GM19467 (cell line): ENCODE measurements at regions not wholly inside any gene's neighbourhood (a gene's known extent, or its start where the extent isn't known, plus 50 kb on each side); places are given as distances from the start of the nearest gene placed in this dataset.
"Not testable (repeated sequence)": the region's sequence is repeated elsewhere in the genome, so short reads cannot be mapped to it uniquely, and the experiment has no call there.

ENCODE experiments used
- ATAC-seq: cut with Tn5 transposase; IDR thresholded peaks from one replicate; pipeline ENCODE4 v1.9.1; 2021; ENCODE audit warnings: mild to moderate bottlenecking, moderate library complexity; ENCODE audit not compliant: unreplicated experiment

DNA sequence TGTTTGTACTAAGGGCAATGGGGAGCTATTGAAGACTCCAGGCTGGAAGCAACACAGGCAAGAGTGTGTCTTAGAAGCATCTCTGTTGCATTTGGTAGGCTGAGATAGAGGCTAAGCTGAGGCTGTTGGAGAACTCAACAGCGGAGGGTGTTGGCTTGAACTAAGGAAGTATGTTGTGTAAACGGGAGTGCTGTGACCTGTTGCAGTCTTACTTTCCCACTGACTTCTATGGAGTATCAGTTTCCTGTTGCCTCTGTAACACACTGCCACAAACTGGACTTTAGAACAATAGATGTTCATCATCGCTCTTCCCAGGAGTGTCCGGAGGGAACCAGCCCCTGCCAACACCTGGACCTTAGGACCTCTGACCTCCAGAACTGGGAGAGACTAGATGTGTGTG lies 181.8 kb downstream of the NPIPB11 start:
- ATAC-seq: not testable (repeated sequence)

DNA sequence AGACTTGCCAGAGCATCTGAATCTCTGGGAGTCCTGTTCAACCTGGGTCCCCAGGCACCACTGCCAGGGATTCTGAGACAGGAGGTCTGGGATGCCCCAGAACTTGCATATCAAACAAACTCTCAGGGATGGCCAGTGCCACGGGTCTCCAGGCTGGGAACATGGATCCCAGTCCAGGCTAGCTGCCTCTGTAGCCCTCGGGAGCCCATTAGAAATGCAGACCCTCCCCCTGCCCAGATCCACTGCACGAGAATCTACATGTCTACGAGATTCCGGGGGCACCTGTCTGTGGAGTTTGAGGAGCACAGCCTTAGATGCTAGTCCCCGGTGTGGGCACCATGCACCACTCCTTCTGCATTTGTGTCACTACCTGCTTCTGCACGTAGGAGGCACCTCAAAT lies 183.9 kb downstream of the NPIPB11 start:
- ATAC-seq: not testable (repeated sequence)

DNA sequence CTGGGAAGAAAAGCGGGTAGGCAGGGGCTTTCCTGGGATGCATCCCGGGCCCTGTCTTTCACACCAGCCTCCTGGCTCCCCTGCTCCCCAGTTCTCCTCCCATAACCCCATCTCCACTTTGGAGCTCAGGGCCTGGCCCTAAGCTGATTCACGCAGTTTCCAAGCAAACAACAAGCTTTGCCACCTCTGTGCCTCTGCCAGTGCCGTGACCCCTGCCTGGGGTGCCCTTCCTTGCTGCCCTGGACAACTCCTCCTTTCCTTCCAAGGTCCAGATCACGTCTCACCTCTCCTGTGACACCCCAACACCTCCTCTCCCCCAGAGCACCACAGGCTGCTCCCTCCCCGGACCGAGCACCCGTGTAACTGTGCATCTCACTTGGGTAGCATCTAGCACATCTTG lies 184.5 kb downstream of the NPIPB11 start:
- ATAC-seq: not testable (repeated sequence)

DNA sequence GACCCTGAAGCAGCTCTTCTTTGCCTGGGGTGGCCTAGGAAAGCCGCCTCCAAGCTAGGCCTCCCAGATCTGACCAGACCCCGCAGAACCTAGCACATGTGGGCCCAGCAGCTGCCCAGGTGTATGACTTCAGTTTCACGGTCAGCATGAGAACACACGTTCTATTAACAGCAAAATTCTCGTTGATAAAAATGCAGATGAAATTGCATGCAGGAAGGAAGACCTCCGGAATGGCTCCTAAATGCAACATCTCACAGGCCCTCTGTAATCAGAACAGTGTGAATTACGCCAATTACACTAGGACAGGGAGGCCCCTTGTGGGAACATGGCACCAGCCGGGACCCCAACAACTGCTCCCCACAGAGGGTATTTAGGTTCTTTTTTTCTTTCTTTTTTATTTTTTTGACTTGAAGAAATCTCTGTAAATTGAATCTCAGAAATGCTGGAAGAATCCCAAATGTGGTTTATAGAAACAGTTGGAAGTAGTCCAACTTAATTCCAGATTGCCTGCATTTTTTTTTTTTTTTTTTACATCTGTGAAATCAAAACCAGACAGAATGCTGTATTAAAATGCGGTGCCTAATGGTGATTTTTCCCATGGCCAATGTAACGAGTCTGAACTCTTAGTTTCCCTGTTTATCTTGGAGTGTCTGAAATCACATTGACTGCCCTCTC lies 185.1 kb downstream of the NPIPB11 start:
- not testable (repeated sequence) for ATAC-seq

DNA sequence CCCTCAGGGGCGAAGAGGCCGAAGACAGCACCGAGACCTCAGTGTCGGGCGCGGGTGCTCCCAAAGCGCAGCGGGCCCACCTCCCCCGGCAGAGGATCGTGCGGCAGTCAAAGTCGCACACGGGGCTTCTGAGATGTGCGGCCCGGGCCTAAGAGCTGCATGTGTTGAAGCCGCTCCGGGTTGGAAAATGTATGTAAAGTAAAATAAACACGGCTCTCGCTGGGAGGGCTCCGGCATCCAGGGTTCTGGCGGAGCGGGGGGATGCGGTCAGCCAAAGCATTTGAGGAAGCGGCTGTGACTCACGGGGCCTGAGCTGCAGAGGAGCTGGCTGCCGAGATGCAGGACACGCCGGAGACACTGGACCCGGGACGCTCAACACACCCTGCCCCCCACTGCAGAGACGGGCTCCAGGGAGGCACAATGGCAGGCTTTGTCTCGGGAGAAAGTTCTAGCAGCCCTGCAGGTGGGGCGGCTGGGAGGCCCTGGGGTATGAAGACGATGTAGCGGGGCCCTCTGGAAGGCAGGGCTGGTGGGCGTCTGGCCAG lies 185.8 kb downstream of the NPIPB11 start:
- not testable (repeated sequence) for ATAC-seq

DNA sequence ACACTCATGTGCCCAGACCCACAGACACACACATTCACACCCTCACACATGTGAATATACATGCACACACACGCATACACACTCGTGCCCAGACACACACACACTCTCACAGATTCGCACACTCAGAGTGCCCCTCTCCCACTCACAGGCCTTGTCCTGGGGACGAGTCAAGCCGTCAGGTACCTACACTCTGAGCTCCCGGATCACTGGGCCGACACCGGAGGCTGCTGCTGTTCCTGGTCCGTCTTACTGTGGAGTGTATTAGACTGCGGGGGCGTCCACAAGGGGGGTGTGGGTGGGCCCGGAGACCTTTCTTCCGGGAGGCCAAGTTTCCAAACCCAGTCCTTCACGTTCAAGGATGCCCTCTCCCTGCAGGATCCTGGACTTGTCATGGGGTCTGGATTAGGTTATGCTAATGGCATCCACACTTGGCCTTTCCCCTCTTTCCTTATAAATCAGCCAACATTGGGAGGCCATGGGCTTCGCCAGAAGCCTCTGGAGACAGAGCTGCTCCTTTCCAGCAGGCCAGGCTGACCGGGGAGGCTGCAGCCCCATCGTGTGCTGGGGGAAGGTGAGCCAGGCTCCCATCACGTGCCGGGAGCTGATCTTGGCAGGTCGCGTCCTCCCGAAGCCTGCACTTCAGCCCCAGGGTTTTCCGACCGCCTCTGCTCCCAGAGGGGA lies 186.4 kb downstream of the NPIPB11 start:
- ATAC-seq: not testable (repeated sequence)

DNA sequence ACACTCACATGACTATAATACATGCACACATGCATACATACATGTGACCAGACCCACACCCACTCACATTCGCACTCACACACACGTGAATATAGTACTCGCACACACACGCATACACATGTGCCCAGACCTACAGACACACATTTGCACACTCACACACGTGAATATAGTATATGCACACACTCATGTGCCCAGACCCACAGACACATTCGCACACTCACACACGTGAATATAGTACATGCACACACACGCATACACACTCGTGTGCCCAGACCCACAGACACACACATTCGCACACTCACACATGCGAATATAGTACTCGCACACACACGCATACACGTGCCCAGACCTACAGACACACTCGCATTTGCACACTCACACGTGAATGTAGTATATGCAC lies 186.9 kb downstream of the NPIPB11 start:
- not testable (repeated sequence) for ATAC-seq

DNA sequence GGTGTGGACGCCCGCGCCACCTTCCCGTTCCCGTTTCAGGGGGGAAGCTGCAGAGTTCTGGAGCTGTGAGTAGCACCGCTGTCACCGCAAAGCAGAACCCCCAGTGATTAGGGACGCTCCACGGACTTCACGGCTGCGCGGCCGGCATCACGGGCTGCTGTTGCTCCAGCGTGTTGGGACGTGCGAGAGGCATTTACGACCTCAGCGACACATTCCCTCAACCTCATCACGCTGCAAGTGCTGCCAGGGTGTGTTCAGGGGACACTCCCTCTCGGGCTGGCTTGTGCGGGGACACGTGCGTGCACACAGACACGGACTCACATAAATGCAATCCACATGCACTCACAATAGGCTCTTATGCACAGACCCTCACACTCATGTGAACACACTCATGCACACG lies 187.9 kb downstream of the NPIPB11 start:
- not testable (repeated sequence) for ATAC-seq

DNA sequence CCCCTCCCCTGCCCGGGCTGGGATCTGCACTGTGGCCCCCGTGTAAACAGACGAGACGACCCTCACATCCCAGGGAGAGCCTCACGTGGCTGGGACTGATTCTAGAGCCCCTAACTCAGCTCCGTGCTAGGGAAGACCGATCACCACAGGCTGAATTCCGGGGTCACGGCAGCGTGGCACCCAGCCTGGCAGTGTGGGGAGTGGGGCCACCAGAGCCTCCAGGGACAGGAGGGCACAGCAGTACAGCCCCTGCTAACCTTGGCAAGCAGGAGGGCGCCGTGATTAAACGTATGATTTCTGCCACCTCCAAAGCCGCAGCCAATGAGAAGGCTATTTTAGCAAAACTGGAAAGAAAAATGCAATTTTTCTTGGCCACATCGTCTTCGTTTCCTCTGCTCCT lies 188.3 kb downstream of the NPIPB11 start:
- ATAC-seq: not testable (repeated sequence)

DNA sequence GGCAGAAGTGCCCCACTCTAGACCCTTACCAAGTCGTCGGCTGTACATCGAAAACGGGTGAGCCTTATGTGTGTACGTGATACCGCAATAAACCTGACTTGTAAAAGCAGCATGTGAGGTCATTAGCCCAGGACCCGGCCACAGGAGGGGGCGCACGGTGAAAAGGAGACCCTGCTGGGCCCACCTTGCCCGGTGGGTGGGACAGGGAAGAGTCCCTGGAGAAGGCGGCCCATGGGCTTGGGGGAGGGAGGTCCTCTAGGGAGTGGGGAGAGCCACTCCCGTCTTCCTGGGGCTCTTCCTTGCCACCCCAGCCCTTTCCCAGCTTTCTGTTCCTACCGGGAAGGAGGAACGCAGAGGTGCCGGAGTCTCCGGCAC lies 188.8 kb downstream of the NPIPB11 start:
- not testable (repeated sequence) for ATAC-seq

DNA sequence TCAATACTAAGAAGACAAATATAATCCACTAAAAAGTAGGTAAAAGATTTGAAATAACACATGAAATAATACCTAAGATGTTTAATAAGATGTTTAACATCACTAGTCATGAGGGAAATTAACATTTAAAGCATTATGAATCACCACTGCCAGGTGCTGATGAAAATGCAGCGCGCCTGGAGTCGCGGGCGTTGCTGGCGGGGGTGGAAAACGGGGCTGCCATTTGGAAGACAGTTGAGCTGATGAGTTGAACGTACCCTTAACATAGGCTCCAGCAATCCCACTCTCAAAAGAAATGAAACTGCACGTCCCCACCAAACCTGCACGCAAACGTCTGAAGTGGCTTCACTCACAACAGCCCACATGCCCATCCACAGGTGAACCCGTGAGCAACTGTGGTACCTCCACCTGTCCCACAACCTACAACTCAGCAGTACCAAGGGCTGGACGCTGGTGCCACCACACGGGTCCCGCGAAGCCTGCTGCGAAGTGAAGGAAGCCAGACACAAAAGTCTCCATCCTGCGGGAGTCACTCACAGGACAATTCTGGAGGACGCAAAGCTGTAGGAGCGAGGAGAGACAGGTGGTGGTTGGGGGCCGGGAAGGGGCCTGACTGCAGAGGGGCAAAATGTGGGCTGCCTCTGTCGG lies 189.3 kb downstream of the NPIPB11 start:
- not testable (repeated sequence) for ATAC-seq

DNA sequence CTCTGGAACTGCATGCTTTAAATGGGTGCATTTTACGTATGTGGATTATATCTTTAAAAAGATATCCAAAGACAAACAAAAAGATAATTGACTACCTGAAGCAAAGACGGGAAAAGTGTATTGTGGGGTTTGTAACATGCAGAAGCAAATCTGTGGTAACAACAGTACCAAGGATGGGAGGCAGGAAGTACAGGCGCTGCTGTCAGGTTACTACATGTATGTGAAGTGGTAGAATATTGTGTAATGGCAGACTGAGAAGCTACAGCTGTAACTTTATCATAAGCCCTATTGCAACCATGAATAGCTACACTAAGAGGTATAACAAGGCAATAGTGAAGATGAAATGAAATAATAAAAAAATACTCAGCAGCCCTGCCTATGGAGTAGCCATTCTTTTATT lies 192.7 kb downstream of the NPIPB11 start:
- not testable (repeated sequence) for ATAC-seq

DNA sequence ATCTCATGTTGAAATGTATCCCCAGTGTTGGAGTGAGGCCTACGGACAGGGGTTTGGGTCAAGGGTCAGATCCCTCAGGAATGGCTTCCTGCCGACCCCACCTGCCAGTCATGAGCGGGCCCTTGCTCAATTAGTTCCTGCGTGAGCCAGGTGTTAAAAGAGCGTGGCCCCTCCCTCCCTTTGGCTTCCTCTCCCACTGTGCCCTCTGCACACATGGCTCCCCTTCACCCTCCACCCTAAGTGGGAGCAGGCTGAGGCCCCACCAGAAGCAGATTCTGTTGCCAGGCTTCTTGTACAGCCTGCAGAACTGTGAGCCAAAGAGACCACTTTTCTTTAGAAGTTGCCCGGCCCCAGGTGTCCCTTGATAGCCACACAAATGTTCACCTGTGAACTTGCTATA lies 193.3 kb downstream of the NPIPB11 start:
- ATAC-seq: not testable (repeated sequence)

DNA sequence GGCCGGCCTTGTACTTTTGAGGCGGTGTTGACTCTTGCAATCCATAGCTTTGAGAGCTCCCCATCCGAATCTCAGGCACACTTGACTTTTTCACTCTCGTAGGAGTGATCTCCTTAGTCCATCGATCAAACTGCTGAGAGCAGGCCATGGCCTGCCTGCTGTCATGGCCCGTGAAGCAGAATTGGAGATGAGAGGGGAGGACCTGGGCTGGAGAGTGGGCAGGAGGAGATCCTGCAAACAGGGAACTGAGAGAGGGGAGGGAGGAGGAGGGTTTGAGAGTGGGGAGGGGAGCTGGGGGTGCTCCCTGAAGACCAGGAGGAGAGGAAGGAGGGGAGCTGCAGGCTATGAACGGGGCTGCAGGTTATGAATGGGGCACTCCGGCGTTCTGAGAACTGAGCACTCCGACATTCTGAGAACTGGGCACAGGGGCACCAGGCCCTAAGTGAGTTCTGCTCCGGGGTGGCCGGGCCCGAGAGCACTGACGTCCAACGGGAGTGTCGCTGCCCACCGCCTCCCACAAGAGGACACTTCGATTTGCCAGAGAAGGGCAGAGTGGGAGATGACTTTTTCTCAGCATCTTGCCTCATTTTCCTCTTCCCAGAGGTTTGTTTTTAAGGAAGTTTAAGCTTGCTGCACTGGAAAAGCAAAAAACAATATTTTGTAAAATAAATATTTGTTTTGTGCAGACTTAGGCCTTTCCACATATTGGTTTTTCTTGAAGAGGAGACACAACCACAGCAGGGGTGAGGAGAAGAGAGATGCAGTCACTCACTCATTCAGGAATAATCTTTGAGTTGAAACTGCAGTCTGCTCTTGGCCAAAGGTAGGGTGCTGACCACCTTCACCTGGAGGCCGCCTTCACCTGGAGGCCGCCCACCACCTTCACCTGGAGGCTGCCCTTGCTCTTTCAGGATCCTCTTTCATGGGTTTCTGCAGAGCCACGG lies 194.2 kb downstream of the NPIPB11 start:
- not testable (repeated sequence) for ATAC-seq

DNA sequence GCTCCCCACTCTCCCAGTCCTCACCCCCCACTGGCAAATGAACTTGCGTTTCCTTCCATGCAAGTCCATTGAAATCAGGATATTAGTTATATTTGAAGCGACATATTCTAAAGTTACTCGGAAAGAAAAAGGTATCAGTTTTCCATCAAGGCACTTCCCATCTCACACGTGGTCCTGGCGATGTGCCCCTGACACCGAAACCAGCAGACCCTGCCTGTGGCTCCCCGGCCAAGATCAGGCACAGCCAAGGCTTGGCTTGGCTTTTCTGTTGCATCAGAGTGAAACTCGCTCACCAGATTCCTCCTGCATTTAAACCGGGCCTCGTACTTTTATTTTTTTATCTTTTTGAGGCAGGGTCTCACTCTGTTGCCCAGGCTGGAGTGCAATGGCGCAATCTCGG lies 195.1 kb downstream of the NPIPB11 start:
- not testable (repeated sequence) for ATAC-seq

DNA sequence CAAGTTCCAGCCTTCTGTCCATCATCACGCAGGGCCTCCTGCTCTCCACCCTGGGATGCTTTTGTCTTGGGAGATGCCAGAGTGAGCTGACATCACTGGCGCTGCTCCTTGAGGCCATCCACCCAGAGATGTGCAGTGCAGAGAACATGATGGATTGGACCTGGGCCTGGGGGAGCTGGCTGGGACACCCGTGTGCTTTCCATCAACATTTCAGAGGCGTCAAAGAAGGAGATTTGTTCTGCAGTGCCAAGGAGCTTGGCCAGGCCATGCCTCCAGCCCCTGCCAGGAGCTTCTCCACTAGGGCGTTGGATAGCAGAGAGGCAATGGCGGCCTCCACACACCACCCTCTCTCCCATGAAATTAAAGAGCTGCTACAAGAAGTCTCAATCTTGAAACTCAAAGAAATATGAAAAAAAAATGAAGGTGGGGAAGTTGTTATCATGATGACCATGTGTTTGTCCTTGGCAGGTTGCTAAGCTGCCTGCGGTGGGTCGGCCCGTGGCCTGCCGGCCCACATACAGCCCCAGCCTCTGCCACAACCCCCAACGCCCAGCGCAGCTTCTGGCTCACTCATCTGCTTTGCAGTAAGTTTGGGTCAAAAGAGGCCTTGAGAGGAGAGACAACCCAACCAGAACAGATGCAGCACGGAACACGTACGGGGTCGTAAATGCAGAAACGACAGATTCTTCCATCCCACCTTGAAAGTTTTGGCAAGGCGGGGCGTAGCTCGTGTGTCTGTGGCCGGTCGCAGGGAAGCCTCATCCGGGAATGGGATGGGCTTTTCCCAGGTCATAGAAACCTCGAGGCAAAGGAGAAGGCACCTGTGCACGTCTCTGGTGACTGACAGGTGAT lies 196.0 kb downstream of the NPIPB11 start:
- ATAC-seq: not testable (repeated sequence)

DNA sequence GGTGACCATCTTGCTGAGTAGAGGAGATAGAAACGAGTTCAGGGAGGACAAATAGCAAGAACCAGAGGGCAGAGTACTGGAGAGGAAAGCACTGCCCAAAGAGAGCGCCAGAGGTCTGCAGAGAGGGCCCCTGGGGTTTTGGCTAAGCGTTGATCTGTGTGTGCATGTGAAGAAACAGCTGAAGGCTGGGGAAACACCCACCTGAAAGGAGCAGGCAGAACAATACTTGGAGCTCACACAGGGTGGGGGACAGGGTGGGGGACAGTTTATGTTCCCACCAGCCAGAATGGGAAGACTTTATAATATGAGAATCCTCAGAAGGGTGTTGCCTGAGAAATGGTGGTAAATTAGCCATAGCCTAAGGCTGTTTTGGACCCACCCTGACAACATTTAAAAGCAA lies 200.4 kb downstream of the NPIPB11 start:
- ATAC-seq: not testable (repeated sequence)

DNA sequence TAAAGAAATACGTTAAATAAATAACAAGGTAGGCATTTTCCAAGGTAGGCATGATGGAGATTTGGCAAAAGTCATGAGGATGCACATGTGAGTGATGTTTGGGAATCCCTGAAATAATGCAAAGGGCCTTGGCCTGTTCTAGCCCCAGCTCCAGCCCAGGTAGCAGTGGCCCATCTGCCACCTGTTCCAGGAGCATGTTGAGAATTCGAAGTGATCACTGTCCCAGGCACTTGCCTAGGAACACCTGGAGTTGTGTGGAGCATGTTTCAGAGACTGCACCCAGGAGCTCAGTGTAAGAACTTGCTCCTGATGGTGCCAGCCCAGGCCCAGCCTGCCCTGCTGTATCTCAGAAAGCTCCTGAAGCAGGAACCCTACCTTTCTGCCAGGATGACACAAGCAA lies 201.4 kb downstream of the NPIPB11 start:
- not testable (repeated sequence) for ATAC-seq

DNA sequence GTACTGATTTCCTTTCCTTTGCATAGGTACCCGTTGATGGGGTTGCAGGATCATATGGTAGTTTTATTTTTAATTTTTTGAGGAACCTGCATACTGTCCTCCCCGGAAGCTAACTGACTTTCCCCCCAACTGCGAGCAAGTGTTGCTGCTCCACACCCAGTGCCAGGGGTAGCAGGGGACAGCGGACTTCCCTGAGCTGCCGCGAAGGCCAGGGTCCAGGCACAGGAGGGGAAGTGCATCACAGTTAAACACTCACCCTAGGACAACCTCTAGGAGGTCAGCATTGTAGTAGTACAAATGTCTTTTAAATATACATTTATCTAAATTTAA lies 201.7 kb downstream of the NPIPB11 start:
- no peak for ATAC-seq
